GM18907 (cell line): ENCODE measurements at regions not wholly inside any gene's neighbourhood (a gene's known extent, or its start where the extent isn't known, plus 50 kb on each side); places are given as distances from the start of the nearest gene placed in this dataset.
"Not testable (repeated sequence)": the region's sequence is repeated elsewhere in the genome, so short reads cannot be mapped to it uniquely, and the experiment has no call there.

ENCODE experiments used
- ATAC-seq: cut with Tn5 transposase; IDR thresholded peaks from one replicate; pipeline ENCODE4 v1.9.1; 2021; ENCODE audit warnings: mild to moderate bottlenecking, moderate library complexity; ENCODE audit not compliant: unreplicated experiment

GRCh38 chr1:189530162-189530561 lies 947.5 kb downstream of the BRINP3 start:
- ATAC-seq, result no peak

DNA sequence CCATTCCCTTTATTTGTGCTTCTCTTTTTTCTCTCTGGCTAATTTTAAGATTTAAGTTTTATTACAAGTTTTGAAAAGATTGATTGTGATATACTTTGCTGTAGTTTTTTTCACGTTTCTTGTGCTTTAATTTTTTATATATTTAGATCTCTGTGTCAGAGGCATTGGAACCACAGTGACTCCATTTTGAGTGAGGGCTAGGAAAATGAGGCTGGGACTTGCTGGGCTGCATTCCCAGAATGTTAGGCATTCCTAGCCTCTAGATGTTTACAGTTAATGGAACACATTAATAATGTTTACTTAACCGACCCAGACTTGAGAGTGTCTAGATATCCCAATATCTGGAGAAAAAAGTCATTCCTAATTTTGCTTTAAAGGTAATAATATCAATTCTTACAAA lies 939.4 kb downstream of the BRINP3 start:
- no peak for ATAC-seq

DNA sequence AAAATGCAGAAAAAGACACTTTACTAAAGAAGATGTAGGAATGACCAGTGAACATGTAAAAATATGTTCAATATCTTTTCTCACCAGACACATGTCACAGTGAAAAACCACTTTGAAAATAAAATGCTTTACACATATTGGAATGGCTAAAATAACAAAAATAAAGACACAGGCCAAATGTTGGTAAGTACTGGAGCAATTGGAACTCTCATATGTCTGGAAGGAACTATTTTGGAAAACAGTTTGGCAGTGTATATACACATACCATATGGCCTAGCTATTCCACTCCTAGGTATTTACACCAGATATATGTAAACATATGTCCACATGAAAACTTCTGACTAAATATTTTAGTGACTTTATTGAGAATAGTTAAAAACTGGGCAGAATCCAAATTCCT lies 927.2 kb downstream of the BRINP3 start:
- ATAC-seq, result no peak

GRCh38 chr1:189563784-189564183 lies 913.9 kb downstream of the BRINP3 start:
- ATAC-seq, result no peak

DNA sequence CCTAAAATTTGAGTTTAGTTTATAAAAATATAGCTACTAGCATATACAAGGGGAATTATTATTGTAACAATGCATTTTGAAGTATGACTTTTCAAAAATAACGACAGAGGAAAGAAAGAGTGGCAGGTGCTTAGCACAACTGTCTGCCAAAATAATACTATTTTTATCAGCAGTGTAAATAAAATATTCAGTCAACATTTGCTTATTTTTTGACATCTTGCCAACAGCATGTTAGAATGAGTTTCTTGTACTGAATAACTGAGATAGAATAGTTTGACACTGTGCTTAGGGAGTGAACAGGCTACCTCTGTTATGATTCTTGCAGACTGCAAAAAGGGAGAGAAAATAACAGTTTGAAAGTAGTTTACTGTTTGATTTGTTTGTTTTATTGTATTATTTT lies 909.8 kb downstream of the BRINP3 start:
- no peak for ATAC-seq

DNA sequence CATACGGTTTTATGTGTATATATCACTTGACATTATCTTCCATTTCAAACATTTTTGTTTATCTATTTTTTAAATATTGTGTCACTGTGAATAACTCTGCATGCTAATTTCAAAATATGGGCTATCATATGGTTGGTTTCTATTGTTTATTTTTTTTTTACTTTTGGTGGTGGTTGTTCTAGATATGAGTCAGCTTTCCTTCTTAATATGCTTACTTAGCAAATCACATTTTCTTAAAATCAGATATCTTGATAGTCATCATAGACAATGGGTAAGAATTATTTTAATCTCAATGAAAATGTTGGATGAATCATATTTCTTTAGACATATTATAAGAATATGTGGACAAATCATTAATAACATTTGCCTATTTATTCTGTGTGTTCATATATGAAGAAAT lies 881.5 kb downstream of the BRINP3 start:
- ATAC-seq, result no peak

GRCh38 chr1:189597083-189597482 lies 880.6 kb downstream of the BRINP3 start:
- no peak for ATAC-seq

- ATAC-seq, result no peak
Observed at GRCh38 chr1:189605226-189605625, 872.4 kb downstream of the BRINP3 start.

GRCh38 chr1:189606047-189606446 lies 871.6 kb downstream of the BRINP3 start:
- no peak for ATAC-seq

DNA sequence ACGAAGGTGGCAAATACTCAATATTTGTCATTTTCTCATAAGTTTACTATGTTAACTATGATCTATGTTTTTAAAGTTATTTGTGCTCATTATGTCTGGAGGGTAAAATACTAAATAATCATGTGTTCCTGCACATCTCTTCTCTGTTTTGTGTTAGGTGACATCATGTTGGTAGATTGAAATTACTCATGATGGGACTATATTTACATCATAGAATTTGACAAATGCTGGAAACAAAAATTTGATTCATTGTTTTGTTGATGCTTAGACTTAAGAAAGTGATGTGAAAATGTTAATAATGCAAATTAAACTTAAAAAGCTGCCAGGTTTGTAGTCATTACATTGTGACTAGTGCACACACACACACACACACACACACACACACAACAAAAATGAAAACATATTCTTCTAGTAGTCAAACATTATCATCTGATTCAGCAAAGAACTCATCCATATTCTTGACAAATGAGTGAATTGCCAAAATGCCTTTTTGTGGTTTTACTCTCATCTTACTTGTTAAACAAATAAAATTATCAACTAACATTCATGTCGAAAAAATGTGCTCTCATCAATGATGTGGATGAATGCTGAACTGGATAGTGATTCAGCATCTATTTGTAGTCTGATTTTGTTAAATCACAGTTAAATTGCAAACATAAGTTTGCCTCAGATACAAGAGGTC lies 870.7 kb downstream of the BRINP3 start:
- ATAC-seq, result no peak

DNA sequence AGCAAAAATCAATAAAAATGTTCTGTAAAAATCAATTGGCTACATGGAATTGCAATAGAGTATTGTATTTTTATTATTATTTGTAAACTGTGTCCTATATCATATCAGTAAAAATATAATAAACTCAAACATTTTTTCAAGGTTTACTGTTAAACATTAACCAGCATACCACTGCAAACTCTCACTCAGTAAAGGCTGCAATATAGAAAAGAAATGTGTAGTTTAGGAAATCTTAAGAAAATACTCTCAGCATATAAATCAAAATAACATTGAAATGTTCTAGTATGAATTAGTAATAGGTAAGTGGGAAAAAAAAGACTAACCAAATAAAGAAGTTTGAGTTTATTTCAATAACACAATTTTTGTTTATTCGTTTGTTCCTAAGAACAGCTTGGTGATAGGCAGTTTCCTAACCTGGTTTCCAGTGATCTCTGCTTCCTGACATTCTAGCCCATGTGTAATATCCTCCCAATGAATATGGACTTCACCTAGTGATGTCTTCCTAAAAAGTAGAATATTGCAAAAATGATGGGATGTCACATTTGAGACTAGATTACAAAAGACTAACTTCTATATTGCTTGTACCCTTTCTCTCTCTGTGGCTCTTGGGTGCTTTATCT lies 870.1 kb downstream of the BRINP3 start:
- no peak for ATAC-seq

DNA sequence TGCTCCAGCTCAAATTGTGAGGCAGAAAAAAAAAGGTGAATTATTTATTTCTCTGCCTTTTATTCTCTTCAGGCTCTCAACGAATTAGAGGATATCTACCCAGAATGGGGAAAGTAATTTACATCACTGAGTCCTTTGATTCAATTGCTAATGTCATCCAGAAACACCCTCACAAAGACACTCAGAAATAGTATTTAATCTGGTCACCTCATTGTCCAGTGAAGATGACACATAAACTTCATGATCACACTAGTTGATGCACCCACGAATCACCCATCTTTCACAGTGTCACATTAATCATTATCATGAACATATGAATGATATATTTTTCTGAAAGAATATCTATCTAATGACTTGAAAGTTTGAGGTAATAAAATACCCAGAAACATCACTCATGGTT lies 868.5 kb downstream of the BRINP3 start:
- no peak for ATAC-seq

DNA sequence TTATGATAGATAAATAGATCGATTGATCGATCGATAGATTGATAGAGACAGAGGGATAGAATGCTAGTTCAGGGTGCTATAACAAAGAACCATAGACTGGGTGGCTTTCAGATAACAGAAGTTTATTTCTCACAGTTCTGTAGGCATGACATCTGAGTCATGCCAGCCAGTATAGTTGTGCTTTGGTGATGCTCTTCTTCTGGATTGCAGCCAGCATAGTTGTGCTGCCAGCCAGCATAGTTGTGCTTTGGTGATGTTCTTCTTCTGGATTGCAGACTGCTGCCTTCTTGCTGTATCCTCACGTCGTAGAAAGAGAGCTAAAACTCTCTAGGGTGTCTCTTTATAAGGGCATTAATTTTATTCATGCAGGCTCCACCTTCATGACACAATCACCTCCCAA lies 860.8 kb downstream of the BRINP3 start:
- no peak for ATAC-seq

DNA sequence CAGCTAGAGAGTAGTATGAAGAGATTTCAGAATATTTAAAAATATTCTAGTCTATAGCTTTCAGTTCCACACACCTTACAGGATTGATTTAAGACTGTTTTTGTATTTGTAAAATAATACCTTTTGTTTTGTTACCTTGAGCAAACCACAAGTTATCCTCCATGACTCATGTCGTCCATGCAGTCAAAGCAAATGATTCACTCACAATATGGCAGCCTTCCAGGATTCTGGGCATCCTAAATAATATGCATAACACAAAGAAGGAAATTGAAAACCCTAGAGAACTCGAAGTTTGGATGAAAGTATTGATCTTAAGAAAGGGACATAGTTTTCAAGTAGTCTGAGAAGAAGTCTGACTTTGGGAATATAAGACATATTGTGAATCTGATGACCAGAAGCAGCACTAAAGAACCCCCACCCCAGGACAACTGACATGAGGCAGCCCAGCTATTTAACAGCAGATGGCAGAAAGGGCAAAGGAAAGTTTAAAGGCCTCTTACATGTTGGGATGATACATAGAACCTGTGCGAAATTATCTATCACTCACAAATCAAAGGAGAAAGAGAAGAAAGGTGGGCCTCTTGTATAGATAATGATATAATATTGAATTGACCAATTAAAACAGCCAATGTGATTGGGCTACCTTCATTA lies 857.9 kb downstream of the BRINP3 start:
- ATAC-seq, result no peak

DNA sequence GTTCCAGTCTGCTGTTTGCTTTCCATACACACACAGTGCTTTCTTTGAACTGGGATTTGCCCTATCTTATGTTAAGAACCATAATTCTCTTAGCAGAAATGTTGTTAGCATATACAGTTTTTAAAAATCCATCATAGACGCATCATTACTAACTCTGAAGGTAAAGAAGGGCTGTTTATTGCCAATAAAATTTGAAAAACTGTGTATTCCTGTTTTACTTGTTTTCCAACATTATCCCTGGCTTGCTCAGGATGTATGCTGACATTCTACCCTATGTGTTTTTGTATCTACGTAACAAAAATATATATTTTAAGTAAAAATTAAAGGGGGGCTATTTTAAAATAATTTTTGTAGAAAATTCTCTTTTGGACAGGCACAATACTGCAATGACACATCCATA lies 857.2 kb downstream of the BRINP3 start:
- ATAC-seq, result no peak

GRCh38 chr1:189623336-189623735 lies 854.3 kb downstream of the BRINP3 start:
- no peak for ATAC-seq

DNA sequence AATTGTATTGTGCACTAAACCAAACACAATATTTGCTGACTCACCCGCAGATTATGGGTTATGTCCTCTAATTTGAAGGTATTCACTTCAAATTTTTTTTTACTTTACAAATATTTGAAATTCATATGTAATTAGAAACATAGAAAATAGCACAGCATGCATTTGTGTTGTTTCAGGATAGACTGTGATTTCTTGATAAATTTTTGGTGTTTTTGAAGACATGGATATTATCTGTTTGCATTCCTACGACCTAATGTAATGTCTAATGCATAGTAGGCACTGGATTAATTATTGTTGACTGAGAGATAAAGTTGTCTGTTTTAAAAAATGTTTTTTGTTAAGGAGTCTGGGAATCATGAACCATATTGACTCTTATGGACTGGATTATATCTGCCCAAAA lies 850.2 kb downstream of the BRINP3 start:
- no peak for ATAC-seq

DNA sequence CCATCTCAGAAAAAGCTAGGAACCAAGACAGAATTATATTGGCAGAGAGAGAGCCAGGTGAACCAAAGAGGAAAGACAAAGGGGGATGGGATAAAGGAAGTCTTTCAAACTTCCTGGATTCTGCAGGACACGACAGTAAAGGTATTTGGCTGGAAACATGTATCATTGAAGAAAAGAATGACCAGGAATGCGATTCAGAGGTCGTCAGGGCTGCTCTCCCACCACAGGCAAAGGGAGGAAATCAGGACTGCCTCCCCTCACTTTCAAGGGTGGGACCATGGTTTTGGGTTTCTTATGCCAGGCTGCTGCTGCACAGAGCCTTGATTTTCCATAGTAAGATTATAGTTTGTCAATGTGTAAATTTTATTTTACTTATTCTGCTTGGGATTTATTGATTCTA lies 848.8 kb downstream of the BRINP3 start:
- no peak for ATAC-seq

DNA sequence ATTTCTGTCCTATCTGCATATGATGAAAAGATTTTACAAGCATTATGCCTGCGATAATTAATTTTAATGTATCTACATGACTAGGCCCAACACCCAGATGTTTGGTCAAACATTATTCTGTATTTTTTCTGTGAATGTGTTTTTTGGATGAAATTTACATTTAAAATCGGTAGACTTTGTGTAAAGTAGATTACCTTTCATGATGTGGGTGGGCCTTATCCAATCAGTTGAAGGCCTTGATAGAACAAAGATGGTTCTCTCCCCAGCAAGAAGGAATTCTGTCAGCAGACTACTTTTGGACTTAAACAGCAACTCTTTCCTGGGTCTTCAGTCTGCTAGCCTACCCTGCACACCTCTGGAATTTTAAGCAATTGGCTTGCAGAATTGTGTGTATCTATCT lies 844.0 kb downstream of the BRINP3 start:
- ATAC-seq, result no peak

DNA sequence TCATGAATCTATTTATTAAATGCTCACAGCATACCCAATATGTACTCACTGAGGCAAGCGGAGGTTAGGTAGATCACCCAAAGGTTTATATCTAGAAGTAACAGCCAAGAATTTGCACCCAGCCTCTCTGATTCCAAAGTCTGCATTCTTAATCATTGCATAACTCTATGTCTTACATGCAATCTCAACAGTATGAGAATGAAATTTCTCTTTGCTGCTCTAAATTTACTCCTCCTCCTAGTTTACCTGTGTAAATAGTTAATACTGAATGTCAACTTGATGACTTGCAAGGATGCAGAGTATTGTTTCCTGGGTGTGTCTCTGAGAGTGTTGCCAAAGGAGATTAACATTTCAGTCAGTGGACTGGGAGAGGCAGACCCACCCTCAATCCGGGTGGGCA lies 840.6 kb downstream of the BRINP3 start:
- no peak for ATAC-seq

DNA sequence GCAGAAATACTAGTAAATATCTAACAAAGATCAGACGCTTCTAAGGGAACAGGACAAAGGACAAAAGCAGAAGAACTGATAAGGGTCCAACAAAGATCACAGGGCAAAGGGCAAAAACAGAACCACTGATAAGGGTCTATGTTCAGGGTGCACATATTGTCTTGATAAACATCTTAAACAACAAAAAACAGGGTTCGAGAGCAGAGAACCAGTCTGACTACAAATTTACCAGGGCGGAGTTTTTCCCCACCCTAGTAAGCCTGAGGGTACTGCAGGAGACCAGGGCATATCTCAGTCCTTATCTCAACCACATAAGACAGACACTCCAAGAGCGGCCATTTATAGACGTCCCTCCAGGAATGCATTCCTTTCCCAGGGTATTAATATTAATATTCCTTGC lies 833.5 kb downstream of the BRINP3 start:
- ATAC-seq, result not testable (repeated sequence)

GRCh38 chr1:189644970-189645369 lies 832.7 kb downstream of the BRINP3 start:
- ATAC-seq, result no peak
